ENCODE measurements at regions not wholly inside any gene's neighbourhood (a gene's known extent, or its start where the extent isn't known, plus 50 kb on each side); places are given as distances from the start of the nearest gene placed in this dataset.

DNA sequence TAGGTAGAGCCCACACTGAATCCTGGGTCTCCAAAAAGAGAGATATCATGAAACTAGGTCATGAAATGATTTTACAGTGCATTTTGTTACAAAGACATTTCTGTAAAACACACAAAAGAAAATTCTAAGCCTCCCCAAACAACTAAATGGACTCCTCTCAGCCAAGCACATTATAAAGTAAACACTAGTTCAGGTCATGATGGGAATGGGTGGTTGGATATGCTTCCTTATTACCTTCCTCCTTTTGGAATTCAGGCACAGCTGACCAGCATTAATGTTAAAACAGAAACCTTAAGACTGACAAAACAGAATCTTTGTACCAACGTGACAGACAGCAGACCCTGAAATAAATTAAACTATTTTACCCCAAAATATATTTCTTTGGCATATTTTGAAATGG is 87.9 kb upstream of the NPY2R start:
- TF ChIP-seq EZH2 (IDR thresholded peaks at IDR 0.05) (no peak), POLR2AphosphoS5 (IDR thresholded peaks at IDR 0.05; ENCODE audit: borderline replicate concordance, low read depth, low read length) (no peak)
